HG02588 (cell line): ENCODE measurements at regions not wholly inside any gene's neighbourhood (a gene's known extent, or its start where the extent isn't known, plus 50 kb on each side); places are given as distances from the start of the nearest gene placed in this dataset.

Experiments
- ATAC-seq: cut with Tn5 transposase; IDR thresholded peaks from one replicate; pipeline ENCODE4 v1.9.1; 2021; ENCODE audit warnings: mild to moderate bottlenecking, moderate library complexity; ENCODE audit not compliant: unreplicated experiment

DNA sequence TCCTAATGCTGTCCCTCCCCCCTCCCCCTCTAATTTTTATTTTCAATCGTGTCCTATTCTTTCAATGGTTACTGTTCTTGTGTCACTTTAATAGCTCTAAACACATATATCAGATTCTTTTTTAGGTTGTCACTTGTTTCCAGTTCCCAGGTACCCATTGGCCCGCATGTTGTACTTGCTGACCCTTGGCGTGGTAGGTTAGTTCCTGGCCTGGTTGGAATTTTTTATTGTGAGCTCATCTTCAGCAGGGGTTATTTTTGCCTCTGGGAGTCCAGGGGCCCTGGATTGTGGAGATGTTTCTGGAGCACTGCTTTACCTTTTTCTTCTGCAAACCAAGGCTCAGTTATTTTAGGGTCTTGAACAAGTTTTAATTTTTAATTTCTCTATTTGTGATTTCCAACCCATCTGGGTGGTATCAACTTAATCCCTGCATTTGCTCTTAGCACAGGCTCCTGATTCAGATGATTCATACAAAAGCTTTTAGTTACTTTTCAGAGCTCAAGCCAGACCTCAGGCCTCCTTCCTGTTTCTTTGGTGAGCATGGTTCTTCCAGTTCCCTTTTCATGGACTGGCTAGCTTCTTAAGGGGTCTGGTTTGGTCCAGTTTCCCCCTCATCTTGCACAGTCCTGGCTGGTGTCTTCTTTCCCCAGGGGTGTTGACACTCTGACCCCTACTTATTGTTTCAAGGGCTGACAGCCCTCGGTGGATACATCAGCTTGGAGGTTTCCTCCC lies 220.5 kb downstream of the TM9SF2 start:
- no peak for ATAC-seq

GRCh38 chr13:99717959-99718674 lies 216.8 kb downstream of the TM9SF2 start:
- ATAC-seq = no peak

DNA sequence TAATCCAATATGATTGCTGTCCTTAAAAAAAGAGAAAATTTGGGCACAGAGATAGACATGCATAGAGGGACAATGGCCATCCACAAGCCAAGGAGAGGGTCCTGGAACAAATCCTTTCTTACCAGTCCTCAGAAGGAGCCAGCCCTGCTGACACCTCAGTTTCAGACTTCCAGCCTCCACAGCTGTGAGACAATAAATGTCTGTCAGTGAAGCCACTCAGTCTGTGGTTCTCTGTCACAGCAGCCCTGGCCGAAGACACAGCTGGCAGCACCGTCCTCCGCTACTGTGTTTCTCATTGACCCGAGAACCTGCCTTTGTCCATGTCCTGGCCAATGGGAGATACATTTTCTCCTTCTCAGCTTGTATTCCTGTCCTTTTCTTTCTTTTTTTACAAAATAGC lies 207.9 kb downstream of the TM9SF2 start:
- ATAC-seq = no peak

- no peak for ATAC-seq
These were observed 203.1 kb downstream of the TM9SF2 start for GRCh38 chr13:99704390-99704789.

- no peak for ATAC-seq
These were observed 202.6 kb downstream of the TM9SF2 start for GRCh38 chr13:99703908-99704307.

DNA sequence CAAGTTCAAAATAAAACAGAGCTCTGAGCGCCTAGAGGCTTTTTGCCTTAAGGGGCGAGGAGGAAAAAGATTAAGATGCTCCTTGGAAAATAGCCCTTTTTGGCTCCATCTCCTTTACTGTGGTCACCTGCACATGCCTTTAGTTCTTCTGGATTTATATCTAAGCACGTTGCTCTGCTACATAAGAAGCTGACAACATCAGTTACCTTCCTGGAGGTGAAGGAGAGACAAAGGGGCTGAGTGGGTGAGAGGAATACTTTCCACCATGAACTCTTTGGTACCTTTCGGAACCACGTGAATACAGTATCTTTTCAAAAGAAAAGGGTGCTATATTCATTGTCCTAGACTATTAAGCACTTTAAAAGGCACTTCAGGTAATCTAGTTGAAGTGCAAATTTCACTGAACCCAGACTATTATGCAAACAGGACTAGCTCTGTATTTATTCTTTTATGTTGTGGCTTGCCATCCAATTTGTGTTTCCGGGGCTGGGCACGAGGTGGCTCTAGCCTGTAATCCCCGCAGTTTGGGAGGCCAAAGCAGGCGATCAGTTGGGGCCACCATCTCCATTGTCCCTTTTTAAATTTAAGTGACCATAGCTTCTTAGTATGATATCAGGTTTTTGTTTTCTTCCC lies 201.5 kb downstream of the TM9SF2 start:
- ATAC-seq = no peak

- ATAC-seq = no peak
These were observed 199.2 kb downstream of the TM9SF2 start for GRCh38 chr13:99700468-99700867.

GRCh38 chr13:99698816-99699099 lies 197.5 kb downstream of the TM9SF2 start:
- no peak for ATAC-seq

DNA sequence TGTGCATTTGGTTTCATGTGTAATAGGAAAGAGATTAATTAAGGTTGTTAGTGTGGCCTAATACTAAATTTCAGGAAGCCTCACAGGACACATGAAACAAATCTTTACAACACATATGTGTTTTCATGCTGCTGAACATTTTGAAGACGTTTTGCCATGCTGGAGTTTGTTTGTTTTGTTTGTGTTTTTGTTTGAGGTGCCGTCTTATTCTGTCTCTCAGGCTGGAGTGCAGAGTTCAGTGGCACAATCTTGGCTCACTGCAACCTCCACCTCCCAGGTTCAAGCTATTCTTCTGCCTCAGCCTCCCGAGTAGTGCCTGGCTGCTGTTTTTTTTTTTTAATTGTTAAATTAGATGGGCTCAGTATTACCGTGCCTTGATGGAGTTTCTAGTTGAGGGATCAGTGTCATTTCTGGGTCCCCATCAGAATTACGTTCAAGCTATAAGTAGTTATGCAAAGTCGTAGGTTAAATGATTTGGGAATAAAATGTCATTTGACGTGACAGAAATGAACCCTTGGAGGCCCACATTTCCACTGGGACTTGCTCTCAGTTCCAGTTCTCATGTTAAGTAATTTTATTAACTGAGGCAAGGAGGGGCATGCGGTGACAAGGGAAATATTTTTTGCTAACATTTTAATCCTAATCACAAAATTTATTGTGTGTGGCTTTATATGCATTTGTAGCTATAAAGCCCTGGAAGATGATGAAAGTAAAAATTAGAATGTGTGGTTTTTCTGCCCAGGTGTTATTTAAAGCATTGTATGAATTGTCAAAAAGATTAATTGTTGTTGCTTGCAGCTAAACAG lies 196.9 kb downstream of the TM9SF2 start:
- no peak for ATAC-seq

DNA sequence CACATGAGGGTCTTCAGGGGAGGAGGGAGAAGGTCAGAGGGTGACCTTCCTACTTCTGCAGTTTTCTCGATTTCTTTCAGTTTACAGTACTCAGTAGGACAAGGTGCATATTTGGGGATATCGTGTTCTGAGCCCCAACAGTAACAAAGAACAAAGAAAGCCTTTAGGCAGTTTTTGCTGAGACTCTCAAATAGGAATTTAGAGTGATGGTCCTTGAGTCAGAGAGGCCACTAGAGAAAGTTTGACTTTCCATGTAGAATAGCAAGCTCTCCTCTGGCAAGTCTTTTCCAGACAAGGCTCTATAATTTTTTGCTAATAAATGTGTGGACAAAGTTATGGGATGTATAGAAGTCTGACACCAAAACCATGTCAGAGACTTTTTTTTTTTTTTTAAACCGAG lies 194.6 kb downstream of the TM9SF2 start:
- ATAC-seq = no peak

GRCh38 chr13:99693852-99694611 lies 192.8 kb downstream of the TM9SF2 start:
- no peak for ATAC-seq

DNA sequence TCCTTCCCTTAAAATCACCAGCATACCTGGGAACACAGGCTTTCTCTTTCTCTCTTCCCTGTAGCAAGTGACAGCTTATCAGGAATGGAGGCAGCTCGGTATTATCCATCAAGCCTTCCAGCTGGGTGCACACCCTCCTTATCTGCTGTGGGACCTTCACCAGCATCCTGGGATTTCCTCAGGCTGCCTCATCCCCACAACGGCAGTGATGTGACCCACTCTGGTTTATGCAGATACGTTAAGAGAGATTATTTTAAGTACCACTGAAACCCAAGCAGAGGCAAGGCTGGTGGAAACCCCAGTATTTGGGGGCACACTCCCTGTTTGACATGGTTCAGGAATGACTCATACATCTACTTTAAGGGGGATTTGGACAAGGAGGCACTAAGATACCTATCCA lies 192.1 kb downstream of the TM9SF2 start:
- no peak for ATAC-seq

DNA sequence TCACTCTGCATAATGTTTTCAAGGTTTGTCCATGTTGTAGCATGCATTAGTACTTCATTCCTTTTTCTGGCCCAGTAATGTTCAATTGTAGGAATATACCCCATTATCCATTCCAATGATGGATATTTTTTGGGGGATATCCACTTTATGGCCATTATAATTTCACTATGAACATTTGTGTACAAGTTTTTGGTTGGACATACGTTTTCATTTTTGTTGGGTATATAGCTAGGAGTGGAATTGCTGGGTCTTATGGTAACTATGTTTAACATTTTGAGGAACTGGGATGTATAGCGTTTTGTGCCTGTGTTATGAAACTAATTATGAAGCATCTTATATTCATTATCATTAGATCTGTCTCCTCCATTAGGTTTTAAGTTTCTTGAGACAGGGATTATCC lies 191.6 kb downstream of the TM9SF2 start:
- ATAC-seq = no peak

- ATAC-seq = no peak
These were observed 190.3 kb downstream of the TM9SF2 start for GRCh38 chr13:99691552-99691951.

DNA sequence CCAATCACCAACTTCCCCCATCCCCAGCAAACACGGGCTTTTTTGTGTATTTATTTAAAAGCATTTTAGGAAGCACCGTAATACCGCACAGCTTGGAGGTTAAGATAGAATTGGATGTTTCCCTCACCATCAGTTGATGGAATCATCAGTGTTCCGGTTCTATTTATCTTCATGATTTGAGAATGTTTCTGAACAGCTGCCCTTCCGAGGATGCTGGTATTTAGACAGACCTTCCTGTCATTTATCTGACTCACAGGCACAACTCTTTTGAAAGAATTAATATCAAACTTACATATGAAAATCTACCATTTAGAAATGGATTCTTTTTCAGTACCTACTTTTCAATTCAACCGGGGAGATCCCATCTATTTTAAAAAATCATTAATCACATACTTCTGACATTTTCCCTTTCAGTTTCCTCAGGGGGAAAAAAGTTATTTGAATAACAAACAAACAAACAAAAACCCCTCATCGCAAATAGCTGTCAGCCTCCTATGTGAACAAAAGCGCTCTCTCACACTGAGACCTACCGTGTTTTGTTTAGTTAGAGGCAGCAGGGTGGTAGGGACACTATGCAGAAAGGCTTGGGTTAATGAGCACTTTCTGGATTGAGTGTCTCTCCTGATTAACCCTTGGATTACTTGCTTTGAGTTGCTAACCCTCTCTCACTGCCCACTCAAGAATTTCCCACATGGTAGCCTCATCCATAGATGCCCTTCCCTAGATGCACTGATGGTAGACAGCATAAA lies 189.3 kb downstream of the TM9SF2 start:
- ATAC-seq = no peak

DNA sequence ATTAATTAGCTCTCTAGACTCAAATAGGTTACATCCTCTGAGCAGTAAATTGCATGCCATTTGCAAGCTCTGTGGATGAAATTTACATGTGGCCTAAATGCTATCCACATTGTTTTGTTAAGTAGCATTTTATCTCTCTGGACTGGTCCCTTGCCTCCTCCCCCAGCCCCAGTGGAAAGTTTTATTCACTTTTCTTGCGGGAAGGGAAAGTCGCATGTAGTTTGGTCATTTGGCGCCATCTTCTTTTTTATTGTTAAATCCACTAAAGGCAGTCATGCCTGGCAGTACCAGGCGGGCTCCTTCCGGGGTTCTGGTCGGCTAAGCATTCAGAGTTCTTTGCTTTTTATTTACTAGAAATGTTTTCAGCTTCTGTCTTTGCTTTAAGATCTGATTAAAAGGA lies 188.7 kb downstream of the TM9SF2 start:
- no peak for ATAC-seq

DNA sequence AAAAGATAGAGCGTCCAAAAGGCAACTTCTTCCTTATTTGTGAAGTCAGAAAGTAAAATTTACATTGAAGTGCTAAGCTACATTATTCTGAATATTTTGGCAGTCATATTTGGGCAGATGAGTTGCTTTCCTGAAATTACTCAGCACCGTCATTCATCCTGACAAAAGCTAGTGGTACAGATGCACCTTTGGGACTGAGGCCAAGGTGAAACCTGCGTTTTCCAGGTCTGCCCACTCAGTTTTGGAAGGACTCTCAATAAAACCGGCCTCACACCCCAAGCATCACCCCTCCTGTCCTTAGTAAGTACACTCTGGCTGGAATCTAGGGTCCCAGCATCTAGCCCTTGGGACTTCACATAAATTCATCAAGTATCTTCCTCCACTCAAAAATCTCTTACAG lies 187.5 kb downstream of the TM9SF2 start:
- ATAC-seq = no peak

GRCh38 chr13:99687723-99688397 lies 186.6 kb downstream of the TM9SF2 start:
- ATAC-seq = no peak

DNA sequence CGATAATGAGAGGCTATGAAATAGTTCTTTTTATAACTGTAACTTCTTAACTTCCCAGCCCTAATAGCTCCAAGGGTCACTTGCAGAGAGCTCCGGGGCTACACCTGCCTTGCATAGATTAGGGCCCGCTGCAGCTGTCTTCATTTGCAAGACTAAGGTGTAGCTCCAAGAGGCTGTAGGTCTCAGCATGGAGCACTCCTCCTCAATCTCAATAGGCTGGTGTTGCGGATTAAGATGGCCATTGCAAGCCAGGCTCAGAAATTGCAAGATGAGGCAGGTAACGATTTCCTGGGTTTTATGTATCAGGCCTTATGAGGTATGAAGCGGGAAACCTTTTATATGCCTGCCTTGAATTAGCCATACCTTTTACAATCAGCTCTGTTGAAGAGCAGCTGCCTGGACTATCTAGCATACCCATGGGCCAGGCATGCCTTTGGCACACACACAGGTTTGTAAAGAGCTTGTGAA lies 185.7 kb downstream of the TM9SF2 start:
- no peak for ATAC-seq
